HG03108 (cell line): ENCODE measurements at regions not wholly inside any gene's neighbourhood (a gene's known extent, or its start where the extent isn't known, plus 50 kb on each side); places are given as distances from the start of the nearest gene placed in this dataset.
"Not testable (repeated sequence)": the region's sequence is repeated elsewhere in the genome, so short reads cannot be mapped to it uniquely, and the experiment has no call there.

Experiments used
- ATAC-seq: cut with Tn5 transposase; IDR thresholded peaks from one replicate; pipeline ENCODE4 v1.9.1; 2021; ENCODE audit warnings: moderate library complexity; ENCODE audit not compliant: unreplicated experiment

DNA sequence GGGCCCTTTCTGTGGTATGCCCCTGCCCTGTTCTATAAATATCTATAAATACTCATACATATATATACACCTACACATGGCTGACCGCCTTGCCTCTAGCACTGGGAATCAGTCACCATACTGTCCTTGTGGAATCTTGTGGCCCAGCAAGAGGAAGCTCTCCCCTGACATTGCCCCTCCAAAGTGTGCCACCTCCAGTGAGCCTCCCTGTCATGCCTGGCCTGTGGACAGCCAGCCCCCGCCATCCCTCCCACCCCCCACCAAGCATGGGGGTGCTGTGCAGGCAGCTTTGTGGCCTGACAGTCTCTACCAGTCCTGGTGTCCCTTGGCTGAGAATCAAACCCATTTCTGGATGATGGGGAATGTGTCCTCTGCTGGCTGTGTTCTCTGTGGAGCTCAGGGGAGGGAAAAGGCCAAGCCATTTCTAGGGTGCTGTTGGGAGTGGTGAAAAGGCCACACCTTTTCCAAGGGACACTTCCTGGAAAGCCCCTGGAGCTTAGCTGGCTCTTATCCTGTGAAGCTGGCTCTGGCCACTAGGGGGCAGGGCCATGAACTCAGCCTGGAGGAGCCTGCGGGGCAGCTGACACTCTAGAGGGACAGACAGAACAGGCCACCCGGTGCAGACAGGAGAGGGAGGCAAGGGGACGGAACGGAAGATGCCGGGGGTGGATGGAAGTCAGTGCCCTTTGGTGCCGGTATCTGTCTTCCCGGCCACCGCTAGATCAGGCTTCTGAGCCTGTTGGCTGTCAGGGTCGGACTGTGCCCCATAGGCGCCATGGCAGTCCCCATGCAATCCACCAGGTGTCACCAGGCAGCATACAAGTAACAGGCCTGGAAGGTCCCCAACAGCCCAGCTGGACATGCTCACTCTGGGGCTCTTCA, 167.2 kb downstream of the TBC1D2B start:
- not testable (repeated sequence) for ATAC-seq

DNA sequence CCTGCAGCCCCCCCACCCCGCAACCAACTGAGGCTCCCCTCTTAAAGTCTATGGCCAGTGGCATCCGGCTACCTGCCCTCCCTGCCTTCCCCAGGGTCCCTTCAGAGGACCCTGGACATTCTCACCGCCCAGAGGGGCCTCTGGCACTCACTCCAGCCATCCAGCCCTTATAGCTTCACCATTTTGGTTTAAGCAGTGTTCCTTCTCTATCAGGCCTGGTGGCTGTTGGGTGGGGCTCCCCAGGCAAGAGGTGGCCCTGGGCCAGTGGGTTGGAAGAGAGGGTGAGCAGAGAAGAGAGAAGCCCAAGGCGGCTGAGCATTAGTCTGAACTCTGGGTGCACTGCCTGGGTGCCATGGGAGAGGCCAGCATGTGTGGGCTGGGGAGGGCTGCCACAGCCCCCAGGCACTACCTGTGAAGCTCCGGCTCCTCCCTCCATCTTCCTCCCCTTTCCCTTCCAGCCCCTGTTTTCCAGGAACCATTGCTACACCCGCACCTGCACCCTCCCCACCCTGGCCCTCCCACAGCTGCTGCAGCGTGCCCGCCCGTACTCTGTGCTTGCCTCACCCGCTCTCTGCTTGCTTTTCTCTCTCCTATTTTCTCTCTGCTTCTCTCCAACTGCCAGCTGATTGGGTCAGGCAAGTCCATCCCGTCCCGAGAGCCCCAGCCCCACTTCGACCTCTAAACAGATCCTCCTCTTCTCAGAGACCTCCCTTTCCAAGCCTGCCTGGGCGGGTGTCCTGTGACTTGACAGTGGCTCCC, 168.2 kb downstream of the TBC1D2B start:
- no peak for ATAC-seq

DNA sequence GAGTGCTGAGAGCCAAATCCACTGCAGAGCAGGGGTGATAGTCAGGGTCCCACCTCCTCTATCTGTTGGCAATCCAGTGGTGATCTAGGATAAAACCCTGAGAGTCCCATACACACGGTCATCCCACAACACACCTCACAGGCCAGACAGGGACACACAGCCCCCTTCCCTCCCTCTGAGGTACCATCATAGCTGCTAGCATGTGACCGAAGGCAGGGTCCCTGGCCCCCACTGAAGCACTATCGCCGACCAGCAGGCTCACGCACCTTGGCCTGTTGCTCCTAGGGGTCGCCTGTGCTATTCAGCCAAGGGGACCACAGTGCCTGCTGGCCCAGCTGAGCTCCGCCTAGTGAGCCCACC, 168.8 kb downstream of the TBC1D2B start:
- not testable (repeated sequence) for ATAC-seq

DNA sequence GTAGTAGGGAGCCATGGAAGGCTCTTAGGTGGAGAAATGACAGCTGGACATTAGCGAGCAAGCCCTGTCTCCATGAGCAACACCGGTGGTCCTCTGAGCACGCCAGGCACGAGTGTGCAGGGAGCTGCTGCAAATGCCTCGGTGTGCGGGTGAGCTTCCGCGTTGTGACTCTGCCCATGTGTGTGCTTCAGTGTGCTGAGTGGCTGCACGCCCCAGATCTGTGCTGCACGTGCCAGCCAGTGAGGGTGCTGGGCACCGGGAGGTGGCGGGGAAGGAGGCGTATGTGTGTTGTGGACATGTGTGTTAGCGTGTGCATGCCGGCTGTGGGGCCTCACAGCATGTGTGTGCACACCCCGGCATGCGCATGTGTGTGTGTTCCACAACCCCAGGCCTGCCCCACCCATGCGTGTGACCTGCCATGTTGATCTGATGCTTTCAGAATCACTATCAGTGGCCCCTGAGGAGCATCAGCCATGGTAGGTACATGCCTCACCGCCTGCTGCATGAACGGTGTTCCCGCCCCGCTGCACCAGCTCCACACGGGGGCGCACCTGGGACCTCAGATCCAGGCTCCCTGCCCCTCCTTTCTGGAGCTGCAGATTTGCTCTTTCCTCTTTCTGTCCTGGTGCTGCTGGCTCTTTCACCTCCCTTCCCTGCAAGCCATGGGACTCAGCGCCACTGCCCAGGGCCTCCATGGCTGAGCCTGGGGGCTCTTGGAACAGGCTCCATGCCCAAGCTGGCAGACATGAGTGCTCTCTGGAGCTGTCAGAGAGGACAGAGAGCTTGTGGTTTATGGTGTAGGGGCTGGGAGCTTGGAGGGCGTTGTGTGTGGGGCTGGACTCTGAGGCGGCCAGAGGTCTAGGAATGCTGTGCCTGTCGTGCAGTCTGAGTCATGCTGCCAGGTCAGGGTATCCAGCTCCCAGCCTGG, 169.4 kb downstream of the TBC1D2B start:
- ATAC-seq, result peak; percentile 59

- not testable (repeated sequence) for ATAC-seq
Observed at GRCh38 chr15:77906062-77906990, 171.2 kb downstream of the TBC1D2B start.

DNA sequence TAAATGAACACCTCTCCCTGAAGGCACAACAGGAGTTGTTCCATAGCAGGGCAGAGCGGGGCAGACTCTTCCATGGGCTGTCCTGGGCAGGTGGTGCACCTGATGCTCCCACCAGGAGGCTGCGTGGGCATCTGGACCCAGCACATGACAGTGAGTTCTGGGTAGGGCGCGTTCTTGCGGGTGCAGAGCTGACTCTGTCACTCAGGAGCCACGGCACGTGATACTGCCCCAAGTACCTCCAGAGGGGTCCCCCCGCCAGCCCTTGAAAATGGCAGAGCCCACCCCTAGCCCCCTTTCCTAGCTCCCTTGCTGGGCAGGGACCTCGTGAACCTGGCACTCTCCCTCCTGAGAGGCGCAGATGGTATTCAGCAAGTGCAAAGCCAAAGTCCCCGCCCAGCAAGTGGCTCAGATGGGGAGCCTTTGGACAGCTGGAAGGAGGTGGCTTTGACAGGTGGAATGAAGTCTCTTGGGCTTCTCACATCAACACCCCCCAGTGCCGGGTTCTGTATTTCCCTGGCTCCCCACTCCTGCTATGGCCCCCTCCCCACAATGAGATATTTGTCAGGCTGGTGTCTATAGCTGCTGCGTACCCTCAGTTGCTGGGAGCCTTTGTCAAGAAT, 172.1 kb downstream of the TBC1D2B start:
- ATAC-seq, result no peak

DNA sequence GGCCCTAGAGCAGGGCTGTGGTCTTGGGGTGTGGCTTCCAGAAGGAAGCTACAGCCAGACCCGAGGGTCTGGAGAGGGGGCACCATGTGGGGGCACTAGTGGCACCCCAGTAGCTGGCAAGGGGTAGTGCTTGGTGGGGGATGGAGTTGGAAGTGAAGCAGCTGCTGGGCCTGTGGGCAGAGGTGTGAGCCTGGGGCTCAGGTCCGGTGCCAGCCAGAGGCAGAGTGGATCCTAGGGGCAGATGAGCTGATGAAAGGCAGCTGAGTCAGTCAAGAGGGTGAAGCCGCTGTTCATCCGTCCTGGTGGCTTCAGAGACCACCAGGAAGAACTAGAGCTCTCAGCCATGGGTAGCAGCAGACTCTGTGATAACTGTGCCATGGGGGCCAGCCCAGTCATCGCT, 172.6 kb downstream of the TBC1D2B start:
- ATAC-seq, result no peak

DNA sequence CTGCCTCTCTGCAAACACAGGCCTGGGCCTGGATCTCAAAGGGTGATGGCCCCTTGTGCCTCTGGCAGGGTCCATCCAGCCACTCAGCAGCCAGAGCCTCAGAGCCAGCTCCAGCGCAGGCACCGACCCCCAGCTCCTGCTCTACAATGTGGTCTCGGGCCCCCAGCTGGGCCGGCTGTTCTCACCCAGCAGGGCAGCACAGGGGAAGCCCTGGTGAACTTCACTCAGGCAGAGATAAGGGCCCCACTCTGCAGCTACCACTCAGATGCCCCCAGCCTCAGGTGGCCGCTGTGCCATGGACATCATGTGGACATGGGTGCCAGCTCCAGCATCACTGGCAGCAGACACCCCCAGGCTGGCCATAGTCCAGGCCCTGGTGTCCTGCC, 173.1 kb downstream of the TBC1D2B start:
- no peak for ATAC-seq

DNA sequence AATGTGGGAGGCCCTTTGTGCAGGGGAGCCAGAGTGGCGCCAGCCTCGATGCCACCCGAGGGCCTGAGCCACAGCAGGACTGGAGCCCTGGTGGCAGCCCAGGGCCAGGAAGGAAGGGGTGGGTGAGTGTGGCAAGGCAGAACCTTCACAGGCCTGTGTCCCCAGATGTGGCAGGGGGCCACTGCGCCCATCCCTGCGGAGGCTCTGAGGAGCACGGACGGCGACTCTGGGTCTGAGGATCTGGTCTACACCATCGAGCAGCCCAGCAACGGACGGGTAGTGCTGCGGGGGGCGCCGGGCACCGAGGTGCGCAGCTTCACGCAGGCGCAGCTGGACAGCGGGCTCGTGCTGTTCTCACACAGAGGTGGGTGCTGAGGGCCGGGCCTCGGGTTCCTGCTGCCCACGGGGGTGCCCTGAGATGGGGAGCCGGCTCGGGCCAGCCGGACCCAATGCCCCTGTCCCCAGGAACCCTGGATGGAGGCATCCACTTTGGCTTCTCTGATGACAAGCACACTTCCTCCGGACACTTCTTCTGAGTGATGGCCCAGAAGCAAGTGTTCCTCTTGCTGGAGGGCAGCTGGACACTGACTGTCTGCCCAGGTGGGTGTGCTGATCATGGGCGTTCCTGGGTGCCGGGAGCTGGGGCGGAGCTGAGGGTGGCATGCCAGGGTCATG, 173.6 kb downstream of the TBC1D2B start:
- ATAC-seq, result not testable (repeated sequence)

DNA sequence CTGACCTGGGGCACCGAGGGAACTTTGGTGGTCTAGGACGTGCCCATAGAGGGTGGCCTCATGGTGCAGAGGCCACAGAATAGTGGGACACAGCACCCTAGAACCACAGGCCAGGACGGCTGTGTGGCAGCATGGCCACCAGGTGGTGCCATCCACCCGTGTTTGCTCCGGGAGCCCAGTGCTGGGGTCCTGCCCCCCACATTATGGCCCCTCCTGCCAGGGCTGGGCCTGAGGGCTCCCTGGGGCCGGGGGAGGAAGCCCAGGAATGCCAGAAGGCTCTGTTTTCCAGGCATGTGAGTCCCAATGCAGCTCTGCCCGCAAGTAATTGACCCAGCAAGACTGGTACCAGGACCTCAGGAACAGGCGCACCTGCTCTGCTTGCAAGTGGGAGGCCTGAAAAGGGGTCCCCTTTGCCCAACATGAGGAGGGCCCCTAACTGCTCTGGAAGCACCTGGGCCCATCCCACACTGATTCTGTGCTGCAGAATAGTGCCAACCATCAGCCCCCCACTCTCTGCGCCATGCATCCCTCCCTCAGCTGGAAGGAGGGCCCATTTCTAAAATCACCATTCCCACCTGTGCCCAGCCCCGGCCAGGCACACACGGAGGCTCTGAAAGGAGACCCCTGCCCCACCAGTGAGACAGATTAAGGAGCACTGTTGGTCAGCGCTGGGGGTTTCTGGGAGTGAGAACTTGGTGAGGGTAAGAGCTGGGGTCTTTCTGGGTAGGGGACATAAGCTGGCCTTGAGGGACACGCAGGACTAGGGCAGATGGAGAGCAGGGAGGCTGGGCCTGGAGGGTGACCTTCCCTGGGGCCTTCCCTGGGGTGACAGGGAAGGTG, 174.4 kb downstream of the TBC1D2B start:
- ATAC-seq, result not testable (repeated sequence)

GRCh38 chr15:77901921-77902750, 175.4 kb downstream of the TBC1D2B start:
- no peak for ATAC-seq

GRCh38 chr15:77901251-77901881, 176.1 kb downstream of the TBC1D2B start:
- ATAC-seq, result no peak

GRCh38 chr15:77900331-77900963, 177.1 kb downstream of the TBC1D2B start:
- not testable (repeated sequence) for ATAC-seq

DNA sequence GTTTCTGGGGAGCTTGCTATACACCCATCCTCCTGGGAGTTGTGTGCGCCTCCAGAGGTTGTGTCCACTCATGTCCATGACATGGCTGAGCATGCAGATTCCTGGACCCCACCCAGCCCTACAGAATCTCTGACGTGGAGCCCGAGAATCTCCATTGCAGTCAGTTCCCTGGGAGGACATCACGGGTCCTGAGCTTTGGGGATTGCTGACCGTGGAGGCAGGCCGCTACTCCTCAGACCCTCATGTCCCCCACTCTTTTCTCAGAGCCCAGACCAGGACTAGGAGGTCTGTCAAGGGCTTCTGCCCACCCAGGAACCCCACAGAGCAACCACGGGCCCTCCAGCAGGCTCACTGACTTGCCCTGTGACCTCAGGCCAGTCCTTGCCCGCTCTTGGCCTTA, 177.7 kb downstream of the TBC1D2B start:
- not testable (repeated sequence) for ATAC-seq

GRCh38 chr15:77898811-77899730, 178.4 kb downstream of the TBC1D2B start:
- no peak for ATAC-seq
